H9 (cell line): ENCODE measurements at regions not wholly inside any gene's neighbourhood (a gene's known extent, or its start where the extent isn't known, plus 50 kb on each side); places are given as distances from the start of the nearest gene placed in this dataset.

Experiments
- DNase-seq: peaks from one replicate; pipeline ENCODE4 v3.0.0-alpha.2; 2017
- H2AFZ ChIP-seq: one replicate; pipeline ENCODE4 v1.6.1; 2013; ENCODE audit warnings: mild to moderate bottlenecking, low read length, control low read depth, moderate library complexity
- H2AK5ac ChIP-seq: 2 replicates; pipeline ENCODE4 v1.6.1; 2013; ENCODE audit warnings: low read length, control low read depth, mixed read lengths; ENCODE audit not compliant: insufficient read length
- H2BK120ac ChIP-seq: one replicate; pipeline ENCODE4 v1.6.1; 2013; ENCODE audit warnings: low read depth, mild to moderate bottlenecking, low read length, control low read depth, inconsistent platforms; ENCODE audit not compliant: poor library complexity, severe bottlenecking
- H2BK12ac ChIP-seq: 2 replicates; pipeline ENCODE4 v1.6.1; 2013; ENCODE audit warnings: low read length, control low read depth, mixed read lengths, low read depth; ENCODE audit not compliant: insufficient read length
- H2BK15ac ChIP-seq: 2 replicates; pipeline ENCODE4 v1.6.1; 2013; ENCODE audit warnings: low read depth, low read length, control low read depth
- H2BK20ac ChIP-seq: one replicate; pipeline ENCODE4 v1.6.1; 2013; ENCODE audit warnings: low read depth, mild to moderate bottlenecking, low read length, control low read depth, inconsistent platforms; ENCODE audit not compliant: poor library complexity, severe bottlenecking
- H2BK5ac ChIP-seq: 2 replicates; pipeline ENCODE4 v1.6.1; 2013; ENCODE audit warnings: low read length, control low read depth, mixed read lengths; ENCODE audit not compliant: insufficient read length
- H3K14ac ChIP-seq: 2 replicates; pipeline ENCODE4 v1.6.1; 2013; ENCODE audit warnings: low read length, control low read depth; ENCODE audit not compliant: insufficient read depth
- H3K18ac ChIP-seq: 2 replicates; pipeline ENCODE4 v1.6.1; 2013; ENCODE audit warnings: low read depth, mild to moderate bottlenecking, mixed read lengths, low read length, control low read depth; ENCODE audit not compliant: insufficient read length
- H3K23ac ChIP-seq: 2 replicates; pipeline ENCODE4 v1.6.1; 2013; ENCODE audit warnings: low read length, control low read depth, mixed read lengths, low read depth; ENCODE audit not compliant: insufficient read length
- H3K23me2 ChIP-seq: 2 replicates; pipeline ENCODE4 v1.6.1; 2013; ENCODE audit warnings: low read depth, mild to moderate bottlenecking, mixed read lengths, low read length, control low read depth; ENCODE audit not compliant: insufficient read length, poor library complexity, severe bottlenecking
- H3K27ac ChIP-seq: 2 replicates; pipeline ENCODE4 v1.5.1; 2013; ENCODE audit warnings: low read length, control low read depth, mixed read lengths, low read depth; ENCODE audit not compliant: insufficient read length
- H3K27me3 ChIP-seq: 2 replicates; pipeline ENCODE4 v1.6.1; 2013; ENCODE audit warnings: low read length, control low read depth, inconsistent platforms; ENCODE audit not compliant: insufficient read depth
- H3K4ac ChIP-seq: 2 replicates; pipeline ENCODE4 v1.6.1; 2013; ENCODE audit warnings: low read depth, mild to moderate bottlenecking, control low read depth, inconsistent platforms, low read length, moderate library complexity
- H3K4me1 ChIP-seq: 2 replicates; pipeline ENCODE4 v1.6.1; 2013; ENCODE audit warnings: low read length, control low read depth, inconsistent platforms; ENCODE audit not compliant: insufficient read depth
- H3K4me2 ChIP-seq: 2 replicates; pipeline ENCODE4 v1.6.1; 2013; ENCODE audit warnings: low read length, control low read depth, mixed read lengths; ENCODE audit not compliant: insufficient read length, insufficient read depth
- H3K56ac ChIP-seq: 2 replicates; pipeline ENCODE4 v1.6.1; 2013; ENCODE audit warnings: low read depth, mild to moderate bottlenecking, mixed read lengths, low read length, control low read depth; ENCODE audit not compliant: insufficient read length
- H3K79me1 ChIP-seq: 2 replicates; pipeline ENCODE4 v1.6.1; 2013; ENCODE audit warnings: low read depth, mild to moderate bottlenecking, moderate library complexity, low read length, control low read depth, inconsistent platforms; ENCODE audit not compliant: insufficient read depth, poor library complexity, severe bottlenecking
- H3K79me2 ChIP-seq: 2 replicates; pipeline ENCODE4 v1.6.1; 2013; ENCODE audit warnings: low read length, control low read depth, inconsistent platforms; ENCODE audit not compliant: insufficient read depth
- H3K9ac ChIP-seq: 2 replicates; pipeline ENCODE4 v1.6.1; 2013; ENCODE audit warnings: low read length, control low read depth, mixed read lengths; ENCODE audit not compliant: insufficient read length; ENCODE audit errors: extremely low read depth
- H3K9me3 ChIP-seq: one replicate; pipeline ENCODE4 v1.6.1; 2013; ENCODE audit warnings: low read depth, low read length, inconsistent platforms; ENCODE audit not compliant: control insufficient read depth
- H3T11ph ChIP-seq: one replicate; pipeline ENCODE4 v1.6.1; 2013; ENCODE audit warnings: mild to moderate bottlenecking, low read length, control low read depth, inconsistent platforms
- H4K20me1 ChIP-seq: one replicate; pipeline ENCODE4 v1.6.1; 2013; ENCODE audit not compliant: control insufficient read depth, insufficient read length, insufficient read depth
- H4K5ac ChIP-seq: 2 replicates; pipeline ENCODE4 v1.6.1; 2013; ENCODE audit warnings: low read depth, mild to moderate bottlenecking, mixed read lengths, low read length, control low read depth; ENCODE audit not compliant: insufficient read length
- H4K8ac ChIP-seq: replicated peaks from 2 replicates; pipeline ENCODE4 v1.6.1; 2013; ENCODE audit warnings: low read length, control low read depth, mixed read lengths, low read depth; ENCODE audit not compliant: insufficient read length
- H4K91ac ChIP-seq: 2 replicates; pipeline ENCODE4 v1.6.1; 2013; ENCODE audit warnings: low read depth, mild to moderate bottlenecking, moderate library complexity, mixed read lengths, low read length, control low read depth; ENCODE audit not compliant: insufficient read length
- H3K27ac Mint-ChIP-seq, 3 experiments: 2 replicates in 2 of 3; 3 replicates in 1 of 3; pipeline ENCODE4 v1.8.0; 2020 to 2021; ENCODE audit warnings: mixed read lengths in 3 of 3, mild to moderate bottlenecking in 1 of 3, moderate library complexity in 1 of 3
- H3K27me3 Mint-ChIP-seq: 2 replicates; pipeline ENCODE4 v1.8.0; 2021; ENCODE audit warnings: low read depth, mild to moderate bottlenecking, moderate library complexity, mixed read lengths
- H3K36me3 Mint-ChIP-seq, 3 experiments: 2 replicates in 2 of 3; 3 replicates in 1 of 3; pipeline ENCODE4 v1.8.0; 2020 to 2021; ENCODE audit warnings: low read depth in 3 of 3, mixed read lengths in 3 of 3; ENCODE audit not compliant: insufficient read depth in 1 of 3
- H3K4me1 Mint-ChIP-seq, 2 experiments: 2 replicates each; pipeline ENCODE4 v1.8.0; 2020; ENCODE audit warnings: mixed read lengths in 2 of 2
- H3K4me3 Mint-ChIP-seq, 2 experiments: 2 replicates in 1 of 2; 3 replicates in 1 of 2; pipeline ENCODE4 v1.8.0; 2020 to 2021; ENCODE audit warnings: mild to moderate bottlenecking in 2 of 2, mixed read lengths in 2 of 2, moderate library complexity in 1 of 2
- H3K9me3 Mint-ChIP-seq, 2 experiments: 2 replicates in 1 of 2; 3 replicates in 1 of 2; pipeline ENCODE4 v1.8.0; 2020; ENCODE audit warnings: mild to moderate bottlenecking in 2 of 2, mixed read lengths in 2 of 2, moderate library complexity in 1 of 2
- CTCF ChIP-seq: fragments of 200-600 bp; sonication (generic); conservative IDR thresholded peaks from 3 replicates; pipeline ENCODE4 v1.8.0; 2021; ENCODE audit warnings: antibody characterized with exemption, mild to moderate bottlenecking
- WGBS: extraction: QIAGEN DNeasy Blood & Tissue Kit; methylation state at CpG from one replicate; pipeline ENCODE4 v1.1.7; 2013; ENCODE audit warnings: missing lambda C conversion rate, low lambda C conversion rate, mixed read lengths; ENCODE audit not compliant: insufficient read length; ENCODE audit errors: extremely low coverage; 5-methylcytosine and 5-hydroxymethylcytosine counted together

GRCh38 chr7:94258418-94259300 lies 136.0 kb upstream of the COL1A2 start:
- H2AK5ac ChIP-seq = no peak overlapping the region
- Mint-ChIP-seq H3K4me3 (no peak overlapping the region), H3K27ac (peak overlapping the region in 1 of 3 experiments; percentile 78; a peak in 1 of 7 replicates), H3K27me3 (no peaks in the 10 kb centered on the region; the same call in 1 of the 2 replicates), H3K36me3 (no peaks in the 10 kb centered on the region), H3K9me3 (no peaks in the 10 kb centered on the region), H3K4me1 (peaks cover 6 to 10% of the 10 kb centered on the region in 2 experiments)
- no peak overlapping the region for H4K8ac ChIP-seq
- H3K18ac ChIP-seq = no peak overlapping the region
- H4K91ac ChIP-seq = no peak overlapping the region
- no peak overlapping the region for H3K9ac ChIP-seq
- no CpG with 5 or more reads among the region's 11 CpGs for WGBS
- no peak overlapping the region for H3K27ac ChIP-seq
- no peak overlapping the region for H3K4ac ChIP-seq
- no peak overlapping the region for H2BK20ac ChIP-seq
- H2AFZ ChIP-seq = no peak overlapping the region
- H3K56ac ChIP-seq = no peak overlapping the region
- no peaks in the 10 kb centered on the region for H3K9me3 ChIP-seq
- H3K23ac ChIP-seq = no peak overlapping the region
- no peak overlapping the region for H4K5ac ChIP-seq
- H3K23me2 ChIP-seq = no peaks in the 10 kb centered on the region
- no peak overlapping the region for H2BK15ac ChIP-seq
- H3T11ph ChIP-seq = no peak overlapping the region
- peak; percentile 68 for DNase-seq
- no peak overlapping the region for H3K14ac ChIP-seq
- no peaks in the 10 kb centered on the region for H4K20me1 ChIP-seq
- TF ChIP-seq CTCF = no peak
- H2BK5ac ChIP-seq = no peak overlapping the region
- H2BK120ac ChIP-seq = no peak overlapping the region
- H3K4me2 ChIP-seq = no peak overlapping the region
- H2BK12ac ChIP-seq = no peak overlapping the region
- no peaks in the 10 kb centered on the region for H3K4me1 ChIP-seq
- H3K79me2 ChIP-seq = no peaks in the 10 kb centered on the region
- no peaks in the 10 kb centered on the region for H3K27me3 ChIP-seq
- H3K79me1 ChIP-seq = no peaks in the 10 kb centered on the region
